Panc1 (cell line): ENCODE measurements at regions not wholly inside any gene's neighbourhood (a gene's known extent, or its start where the extent isn't known, plus 50 kb on each side); places are given as distances from the start of the nearest gene placed in this dataset.

Experiments
- ATAC-seq: fragments of 200-7000 bp; cut with Tn5 transposase; 2 replicates; pipeline ENCODE4 v1.9.1; 2020; ENCODE audit warnings: mild to moderate bottlenecking, moderate library complexity
- BruUV-seq: library from RNA; stranded (reverse); fragments of 400-500 nt; replicated peaks from 2 replicates; lab custom pipeline; 2021; lab: Mats Ljungman, UMichigan
- CTCF ChIA-PET: fragments of 300-600 bp; sonication (Branson Sonifier 250); formaldehyde crosslinking; loops from one replicate; lab custom pipeline; 2022; ENCODE audit warnings: antibody characterized with exemption; lab: Charles Lee
- POLR2A ChIA-PET: fragments of 300-600 bp; sonication (Branson Sonifier 250); formaldehyde crosslinking; loops from one replicate; lab custom pipeline; 2022; ENCODE audit warnings: antibody characterized with exemption; lab: Charles Lee
- DNase-seq: peaks from one replicate; pipeline ENCODE4 v3.0.0-alpha.2; 2010; ENCODE audit warnings: low read depth, low spot score
- H3K27ac ChIP-seq: 2 replicates; pipeline ENCODE4 v1.5.1; 2011; ENCODE audit warnings: mild to moderate bottlenecking, low read length, inconsistent platforms
- H3K27me3 ChIP-seq: fragments of 200-500 bp; sonication (Bioruptor generic); 2 replicates; pipeline ENCODE4 v1.6.0; 2014; ENCODE audit warnings: low read length, inconsistent platforms; ENCODE audit not compliant: control insufficient read depth, insufficient read depth
- H3K36me3 ChIP-seq: fragments of 200-500 bp; sonication (Bioruptor generic); 2 replicates; pipeline ENCODE4 v1.5.1; 2014; ENCODE audit warnings: inconsistent platforms, mild to moderate bottlenecking, low read length, moderate library complexity; ENCODE audit not compliant: control insufficient read depth, insufficient read depth
- H3K4me1 ChIP-seq: 2 replicates; pipeline ENCODE4 v1.5.1; 2011; ENCODE audit warnings: inconsistent platforms, mild to moderate bottlenecking, low read length, moderate library complexity; ENCODE audit not compliant: control insufficient read depth, insufficient read depth
- H3K4me3 ChIP-seq, 2 experiments: 2 replicates each; pipeline ENCODE4 v1.5.1; 2011 to 2012; ENCODE audit warnings: low read depth in 2 of 2, low read length in 2 of 2, mild to moderate bottlenecking in 2 of 2, inconsistent platforms in 1 of 2, moderate library complexity in 1 of 2
- H3K9me3 ChIP-seq: fragments of 200-500 bp; sonication (Bioruptor generic); 2 replicates; pipeline ENCODE4 v1.5.1; 2014; ENCODE audit warnings: low read depth, mild to moderate bottlenecking, inconsistent platforms, low read length, moderate library complexity; ENCODE audit not compliant: control insufficient read depth, insufficient read depth
- CTCF ChIP-seq: fragments of 450-650 bp; IDR thresholded peaks from 2 replicates; pipeline ENCODE4 v1.5.1; 2017; ENCODE audit warnings: mild to moderate bottlenecking
- POLR2AphosphoS5 ChIP-seq: IDR thresholded peaks from 2 replicates; pipeline ENCODE4 v1.6.1; 2012; ENCODE audit warnings: mild to moderate bottlenecking, low read depth, low read length, moderate library complexity
- SIN3A ChIP-seq: IDR thresholded peaks from 2 replicates; pipeline ENCODE4 v1.6.1; 2012; ENCODE audit warnings: low read depth, mild to moderate bottlenecking, low read length, moderate library complexity, borderline replicate concordance; ENCODE audit not compliant: insufficient read depth
- TCF7L2 ChIP-seq: IDR thresholded peaks from 2 replicates; pipeline ENCODE4 v1.6.1; 2011; ENCODE audit warnings: mild to moderate bottlenecking, low read depth, low read length, inconsistent platforms
- in situ Hi-C: cut with HindIII; loops from 2 replicates; pipeline ENCODE4 v1.10.0; 2016; ENCODE audit warnings: low sequenced_read_pairs, low pct_unique_long_range_greater_than_20kb
- intact Hi-C: fragments of 100-400 bp; cut with micrococcal nuclease; formaldehyde crosslinking; loops from one replicate; pipeline ENCODE4 v1.10.0; 2022; ENCODE audit not compliant: unreplicated experiment
- TF ChIP-seq, protein P1 (sequence below), 2 experiments: IDR thresholded peaks; 2 replicates each; pipeline ENCODE4 v1.6.1; 2011 to 2012; ENCODE audit warnings: low read depth in 2 of 2, control low read depth in 1 of 2, low read length in 1 of 2, mild to moderate bottlenecking in 1 of 2, moderate library complexity in 1 of 2; ENCODE audit not compliant: insufficient read depth in 1 of 2

DNA sequence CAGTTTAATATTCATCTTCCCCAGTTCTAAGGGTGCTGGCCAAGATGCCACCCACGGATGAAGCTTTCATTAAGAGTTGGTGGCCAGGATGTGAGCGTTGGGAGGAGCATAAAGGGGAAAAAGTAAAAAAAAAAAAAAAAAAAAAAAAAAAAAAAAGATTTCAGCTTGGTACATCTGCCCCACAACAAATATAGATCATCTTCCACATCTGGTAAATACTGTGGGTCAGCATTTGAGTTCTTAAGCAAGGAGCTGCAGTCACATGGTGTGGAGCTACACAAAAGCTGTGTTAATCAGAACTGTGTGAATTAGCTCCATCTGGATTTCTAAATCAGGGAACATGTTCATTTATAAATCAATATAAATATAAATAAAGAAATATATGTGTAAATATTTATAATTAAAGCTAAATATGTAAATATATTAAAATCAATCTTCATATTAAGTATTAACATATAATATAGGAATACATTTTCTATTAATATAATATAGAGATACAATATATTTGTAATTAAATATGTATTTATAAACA, 262.3 kb downstream of the NUAK1 start:
- ChIA-PET POLR2A (no interaction called here), CTCF (interaction anchor here (0.7 kb wide), 1 partner anchor 259 kb away, joined by 13 read pairs; no protein-coding TSS in a partner anchor)
- no peak for ATAC-seq

DNA sequence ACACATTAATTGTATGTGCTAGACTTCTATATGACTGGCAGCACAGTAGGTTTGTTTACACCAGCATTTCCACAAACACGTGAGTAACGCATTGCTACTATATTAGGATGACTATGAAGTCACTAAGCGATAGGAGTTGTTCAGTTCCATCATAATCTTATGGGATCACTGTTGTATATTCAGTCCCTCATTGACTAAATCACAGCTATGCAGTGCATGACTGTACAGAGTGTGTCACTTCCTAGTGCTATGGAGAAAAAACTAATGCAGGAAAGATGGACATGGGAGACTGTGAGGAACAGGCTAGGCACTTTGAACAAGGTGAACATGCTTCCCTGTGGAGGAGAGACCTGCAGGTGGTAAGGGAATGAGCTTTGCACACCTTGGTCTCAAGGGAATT, 259.8 kb downstream of the NUAK1 start:
- no peak overlapping the region for H3K27ac ChIP-seq
- H3K4me3 ChIP-seq = no peak overlapping the region
- H3K9me3 ChIP-seq = no peaks in the 10 kb centered on the region
- TF ChIP-seq, protein P1, sequence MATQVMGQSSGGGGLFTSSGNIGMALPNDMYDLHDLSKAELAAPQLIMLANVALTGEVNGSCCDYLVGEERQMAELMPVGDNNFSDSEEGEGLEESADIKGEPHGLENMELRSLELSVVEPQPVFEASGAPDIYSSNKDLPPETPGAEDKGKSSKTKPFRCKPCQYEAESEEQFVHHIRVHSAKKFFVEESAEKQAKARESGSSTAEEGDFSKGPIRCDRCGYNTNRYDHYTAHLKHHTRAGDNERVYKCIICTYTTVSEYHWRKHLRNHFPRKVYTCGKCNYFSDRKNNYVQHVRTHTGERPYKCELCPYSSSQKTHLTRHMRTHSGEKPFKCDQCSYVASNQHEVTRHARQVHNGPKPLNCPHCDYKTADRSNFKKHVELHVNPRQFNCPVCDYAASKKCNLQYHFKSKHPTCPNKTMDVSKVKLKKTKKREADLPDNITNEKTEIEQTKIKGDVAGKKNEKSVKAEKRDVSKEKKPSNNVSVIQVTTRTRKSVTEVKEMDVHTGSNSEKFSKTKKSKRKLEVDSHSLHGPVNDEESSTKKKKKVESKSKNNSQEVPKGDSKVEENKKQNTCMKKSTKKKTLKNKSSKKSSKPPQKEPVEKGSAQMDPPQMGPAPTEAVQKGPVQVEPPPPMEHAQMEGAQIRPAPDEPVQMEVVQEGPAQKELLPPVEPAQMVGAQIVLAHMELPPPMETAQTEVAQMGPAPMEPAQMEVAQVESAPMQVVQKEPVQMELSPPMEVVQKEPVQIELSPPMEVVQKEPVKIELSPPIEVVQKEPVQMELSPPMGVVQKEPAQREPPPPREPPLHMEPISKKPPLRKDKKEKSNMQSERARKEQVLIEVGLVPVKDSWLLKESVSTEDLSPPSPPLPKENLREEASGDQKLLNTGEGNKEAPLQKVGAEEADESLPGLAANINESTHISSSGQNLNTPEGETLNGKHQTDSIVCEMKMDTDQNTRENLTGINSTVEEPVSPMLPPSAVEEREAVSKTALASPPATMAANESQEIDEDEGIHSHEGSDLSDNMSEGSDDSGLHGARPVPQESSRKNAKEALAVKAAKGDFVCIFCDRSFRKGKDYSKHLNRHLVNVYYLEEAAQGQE (IDR thresholded peaks at IDR 0.05; ENCODE audit: insufficient read depth in 1 of 2, low read depth in 2 of 2, low read length in 1 of 2) = no peak
- no peak for TF ChIP-seq SIN3A
- no peak for TF ChIP-seq CTCF
- no peak for TF ChIP-seq TCF7L2
- no peak for TF ChIP-seq POLR2AphosphoS5
- intact Hi-C loops = no loop called here
- ChIA-PET POLR2A (no interaction called here), CTCF (no interaction called here)
- DNase-seq (no peak), ATAC-seq (no peak)
- no peaks in the 10 kb centered on the region for H3K27me3 ChIP-seq
- no peaks in the 10 kb centered on the region for H3K36me3 ChIP-seq
- in situ Hi-C loops = no loop called here
- H3K4me1 ChIP-seq = no peaks in the 10 kb centered on the region
- BruUV-seq = no TSS peak

More for the DNA sequence above, 262.3 kb downstream of the NUAK1 start:
- DNase-seq = no peak
- TF ChIP-seq CTCF = no peak
- no peak for TF ChIP-seq SIN3A
- TF ChIP-seq TCF7L2 = no peak
- TF ChIP-seq, protein P1 (IDR thresholded peaks at IDR 0.05; ENCODE audit: insufficient read depth in 1 of 2, low read depth in 2 of 2, low read length in 1 of 2) = no peak
- no peak for TF ChIP-seq POLR2AphosphoS5
- Histone ChIP-seq H3K4me3 (no peak overlapping the region), H3K9me3 (no peaks in the 10 kb centered on the region), H3K27me3 (no peaks in the 10 kb centered on the region), H3K4me1 (no peaks in the 10 kb centered on the region), H3K27ac (no peak overlapping the region), H3K36me3 (no peaks in the 10 kb centered on the region)
- intact Hi-C loops = no loop called here
- no TSS peak for BruUV-seq
- in situ Hi-C loops = no loop called here
